Mucosa of stomach (tissue), 1 donor: ENCODE measurements at regions not wholly inside any gene's neighbourhood (a gene's known extent, or its start where the extent isn't known, plus 50 kb on each side); places are given as distances from the start of the nearest gene placed in this dataset.
"Not testable (repeated sequence)": the region's sequence is repeated elsewhere in the genome, so short reads cannot be mapped to it uniquely, and the experiment has no call there.

Experiments used
- H3K27me3 ChIP-seq: one replicate; pipeline ENCODE4 v1.7.0; 2013; ENCODE audit warnings: mild to moderate bottlenecking, low read length; ENCODE audit not compliant: control insufficient read depth, insufficient read depth
- H3K36me3 ChIP-seq: one replicate; pipeline ENCODE4 v1.7.0; 2013; ENCODE audit warnings: low read length; ENCODE audit not compliant: control insufficient read depth, insufficient read depth
- H3K4me1 ChIP-seq: one replicate; pipeline ENCODE4 v1.7.0; 2013; ENCODE audit warnings: mild to moderate bottlenecking, low read length; ENCODE audit not compliant: control insufficient read depth, insufficient read depth
- H3K4me3 ChIP-seq: one replicate; pipeline ENCODE4 v1.7.0; 2013; ENCODE audit warnings: low read length
- H3K9ac ChIP-seq: one replicate; pipeline ENCODE4 v1.7.0; 2013; ENCODE audit warnings: mild to moderate bottlenecking, low read length, moderate library complexity
- H3K9me3 ChIP-seq: one replicate; pipeline ENCODE4 v1.7.0; 2013; ENCODE audit warnings: mild to moderate bottlenecking, low read length, moderate library complexity; ENCODE audit not compliant: control insufficient read depth
- donor health status: Pancreatic carcinoma.

DNA sequence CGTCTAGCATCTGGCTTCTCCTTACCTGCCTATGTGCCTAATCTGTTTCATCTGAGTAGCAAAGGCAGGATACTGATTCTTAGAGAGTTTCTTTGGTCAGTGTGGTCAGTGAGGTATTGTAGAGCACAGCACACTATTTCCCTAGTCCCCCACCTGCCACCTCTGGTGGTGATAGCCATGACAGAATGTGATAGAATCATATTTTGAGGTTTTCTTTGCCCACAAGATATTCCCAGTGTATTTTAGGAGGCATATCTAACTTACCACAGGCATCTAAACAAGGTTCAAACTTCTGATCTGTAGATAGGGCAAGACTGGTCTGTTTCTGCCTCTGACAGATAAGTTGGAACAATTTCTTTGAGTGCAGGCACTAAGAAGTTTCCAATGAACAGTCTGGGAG lies 188.0 kb downstream of the SOX2 start:
- H3K27me3 ChIP-seq = no peaks in the 10 kb centered on the region
- H3K4me1 ChIP-seq = no peaks in the 10 kb centered on the region
- H3K36me3 ChIP-seq = no peaks in the 10 kb centered on the region
- H3K9me3 ChIP-seq = no peaks in the 10 kb centered on the region
- no peak overlapping the region for H3K4me3 ChIP-seq
- H3K9ac ChIP-seq = no peak overlapping the region

DNA sequence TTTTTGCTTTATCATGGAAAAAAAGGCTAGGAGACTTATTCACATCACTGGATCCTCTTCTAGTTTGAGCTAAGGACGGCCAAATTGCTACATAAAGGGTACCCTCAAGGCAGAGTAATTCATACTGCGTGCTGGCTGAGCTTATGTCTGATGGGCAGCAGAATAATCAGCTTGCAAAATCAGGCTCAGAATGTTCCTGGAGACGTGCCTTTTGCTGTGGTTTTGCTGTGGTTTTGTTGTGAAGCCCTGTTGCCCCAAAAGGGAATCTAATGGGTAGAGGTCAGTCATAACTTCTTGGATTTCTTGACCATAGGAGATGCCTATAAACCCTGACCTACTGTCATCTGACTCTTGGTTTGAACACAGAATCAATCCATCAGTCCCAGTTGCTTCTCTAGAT lies 189.9 kb downstream of the SOX2 start:
- H3K36me3 ChIP-seq = no peaks in the 10 kb centered on the region
- H3K4me3 ChIP-seq = no peak overlapping the region
- no peaks in the 10 kb centered on the region for H3K9me3 ChIP-seq
- no peaks in the 10 kb centered on the region for H3K27me3 ChIP-seq
- H3K4me1 ChIP-seq = no peaks in the 10 kb centered on the region
- H3K9ac ChIP-seq = no peak overlapping the region

DNA sequence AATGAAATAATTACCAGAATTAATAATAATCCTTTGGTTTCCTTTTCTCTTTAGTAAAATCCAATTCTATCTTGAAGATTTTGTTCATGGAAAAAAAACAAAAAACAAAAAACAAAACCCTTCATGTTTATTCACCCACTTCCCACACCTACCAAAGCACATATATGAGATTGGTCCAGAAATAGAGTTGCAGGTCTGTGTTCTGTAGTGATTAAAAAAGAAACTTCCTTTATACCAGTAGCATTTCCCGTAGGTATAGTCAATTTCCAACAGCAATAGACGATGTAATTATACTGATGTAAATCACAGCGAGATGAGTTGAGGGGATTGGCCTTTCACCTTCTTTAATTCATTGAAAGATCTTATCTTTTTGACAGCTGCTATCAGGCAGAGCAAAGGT lies 194.6 kb downstream of the SOX2 start:
- Histone ChIP-seq H3K9me3 (no peaks in the 10 kb centered on the region), H3K27me3 (no peaks in the 10 kb centered on the region), H3K4me1 (peaks cover 5% of the 10 kb centered on the region), H3K36me3 (no peaks in the 10 kb centered on the region), H3K4me3 (no peak overlapping the region), H3K9ac (no peak overlapping the region)

DNA sequence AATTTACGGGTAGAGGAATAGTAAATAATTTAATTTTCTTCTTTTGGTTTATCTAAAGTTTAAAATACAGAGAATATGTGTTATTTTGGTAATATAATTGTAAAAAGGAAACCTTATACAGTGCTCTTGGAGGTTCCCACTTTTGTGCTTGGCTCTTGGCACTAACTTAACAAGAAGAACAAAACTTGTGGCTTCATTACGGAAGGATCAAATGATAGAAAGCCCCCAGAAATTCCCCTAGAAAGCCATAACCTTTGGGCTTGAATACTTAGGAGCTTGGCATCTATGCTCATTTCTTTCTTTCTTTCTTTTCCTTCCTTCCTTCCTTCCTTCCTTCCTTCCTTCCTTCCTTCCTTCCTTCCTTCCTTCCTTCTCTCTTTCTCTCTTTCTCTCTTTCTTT lies 197.5 kb downstream of the SOX2 start:
- no peak overlapping the region for H3K4me3 ChIP-seq
- H3K36me3 ChIP-seq = no peaks in the 10 kb centered on the region
- no peaks in the 10 kb centered on the region for H3K9me3 ChIP-seq
- H3K27me3 ChIP-seq = no peaks in the 10 kb centered on the region
- H3K9ac ChIP-seq = no peak overlapping the region
- peaks cover 5% of the 10 kb centered on the region for H3K4me1 ChIP-seq

DNA sequence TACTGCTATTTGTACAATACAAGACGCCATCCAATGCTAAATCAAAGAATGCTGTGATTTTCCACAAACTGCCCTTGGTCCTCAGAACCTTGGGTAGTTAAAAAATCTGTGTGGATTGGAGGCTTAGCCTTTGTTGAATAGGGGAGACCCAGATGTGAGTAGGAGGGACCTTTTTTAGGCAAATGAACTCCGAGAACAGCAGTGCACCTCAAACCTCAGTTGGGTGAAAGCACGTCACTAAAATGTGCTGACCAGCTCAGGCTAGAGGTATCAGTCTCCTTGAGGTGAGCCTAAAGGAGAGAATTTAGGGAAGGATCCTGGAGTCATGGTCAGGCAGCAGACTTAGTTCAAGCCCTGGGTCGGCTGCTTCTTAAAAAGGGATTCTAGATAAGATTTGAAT lies 200.7 kb downstream of the SOX2 start:
- no peaks in the 10 kb centered on the region for H3K36me3 ChIP-seq
- H3K9me3 ChIP-seq = no peaks in the 10 kb centered on the region
- no peak overlapping the region for H3K4me3 ChIP-seq
- H3K27me3 ChIP-seq = no peaks in the 10 kb centered on the region
- H3K9ac ChIP-seq = no peak overlapping the region
- H3K4me1 ChIP-seq = peaks cover 12% of the 10 kb centered on the region

DNA sequence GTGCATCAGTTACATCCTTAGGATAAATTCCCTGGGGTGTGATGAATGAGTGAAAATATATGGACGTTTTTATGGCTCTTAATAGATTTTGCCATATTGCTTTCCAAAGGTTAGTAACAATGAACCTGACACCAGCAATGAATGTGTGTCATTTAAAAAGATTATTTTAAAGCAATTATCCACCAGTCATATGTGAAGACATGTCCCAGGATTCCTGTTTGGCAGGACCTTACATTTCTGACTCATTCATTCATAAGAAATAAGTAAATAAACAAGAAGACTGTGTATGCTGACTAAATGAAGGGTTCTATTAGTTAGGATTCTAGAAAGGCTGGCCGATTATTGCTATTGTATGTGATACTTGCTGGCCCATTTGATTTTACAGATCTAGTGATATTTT lies 201.5 kb downstream of the SOX2 start:
- H3K4me1 ChIP-seq = peaks cover 7% of the 10 kb centered on the region
- no peak overlapping the region for H3K4me3 ChIP-seq
- H3K36me3 ChIP-seq = no peaks in the 10 kb centered on the region
- no peaks in the 10 kb centered on the region for H3K27me3 ChIP-seq
- H3K9me3 ChIP-seq = no peaks in the 10 kb centered on the region
- no peak overlapping the region for H3K9ac ChIP-seq

DNA sequence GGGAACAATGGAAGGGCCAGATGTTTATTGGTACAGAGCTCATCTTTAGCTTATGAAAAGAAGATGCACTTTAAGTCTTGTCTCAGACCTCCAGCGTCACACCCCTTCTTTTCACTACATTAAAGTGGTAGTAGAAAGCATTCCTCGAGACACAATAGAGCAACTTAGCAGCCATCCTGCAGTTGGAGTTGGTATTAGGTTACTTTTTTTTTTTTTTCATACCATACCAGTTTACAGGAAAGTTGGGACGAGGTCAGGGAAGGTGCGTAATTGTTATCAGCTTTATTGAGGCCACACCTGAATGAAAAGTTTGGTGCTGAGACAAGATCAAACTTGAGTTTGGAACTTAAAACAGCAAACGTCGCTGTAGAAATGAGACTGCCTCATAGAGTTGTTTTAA lies 203.8 kb downstream of the SOX2 start:
- no peaks in the 10 kb centered on the region for H3K27me3 ChIP-seq
- no peaks in the 10 kb centered on the region for H3K36me3 ChIP-seq
- peaks cover 7% of the 10 kb centered on the region for H3K4me1 ChIP-seq
- H3K9ac ChIP-seq = no peak overlapping the region
- no peaks in the 10 kb centered on the region for H3K9me3 ChIP-seq
- H3K4me3 ChIP-seq = no peak overlapping the region

DNA sequence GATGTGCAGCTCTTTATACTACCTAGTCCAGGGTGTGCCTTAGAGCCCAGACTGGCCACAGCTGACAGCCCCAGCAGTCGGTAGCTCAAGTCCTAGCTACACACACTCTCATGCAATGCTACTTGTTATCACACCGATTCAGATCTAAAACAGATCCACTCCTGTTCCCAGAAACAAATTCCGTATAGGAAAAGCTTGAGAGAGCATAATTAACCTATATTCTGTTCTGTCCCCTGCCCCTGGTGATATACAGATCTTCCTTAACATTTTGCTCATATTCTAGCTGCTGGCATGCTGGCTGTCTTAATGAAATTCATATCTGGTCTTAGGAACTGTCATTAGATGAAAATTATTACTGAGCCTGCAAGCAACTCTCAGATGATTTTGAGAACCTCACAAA lies 204.3 kb downstream of the SOX2 start:
- peaks cover 7% of the 10 kb centered on the region for H3K4me1 ChIP-seq
- H3K9me3 ChIP-seq = no peaks in the 10 kb centered on the region
- no peak overlapping the region for H3K4me3 ChIP-seq
- no peak overlapping the region for H3K9ac ChIP-seq
- H3K27me3 ChIP-seq = no peaks in the 10 kb centered on the region
- no peaks in the 10 kb centered on the region for H3K36me3 ChIP-seq

DNA sequence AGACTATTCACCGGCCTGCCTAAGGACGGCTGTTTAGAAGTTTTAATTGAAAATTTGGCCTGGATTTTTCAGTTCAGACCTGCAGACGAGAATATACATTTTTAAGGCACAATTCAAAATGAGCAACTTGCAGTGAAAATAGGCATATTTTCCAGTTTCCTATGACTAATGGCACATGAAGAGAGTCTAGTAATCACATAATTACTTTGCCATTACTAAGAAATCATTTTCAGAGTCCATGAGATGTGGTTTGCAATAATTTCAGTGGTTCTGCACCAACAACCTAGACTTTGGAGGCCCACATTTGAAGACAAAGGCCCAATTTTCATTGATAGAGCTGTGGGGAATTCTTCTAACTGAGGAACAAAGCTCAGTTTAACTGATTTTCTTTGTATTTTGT lies 205.3 kb downstream of the SOX2 start:
- H3K9me3 ChIP-seq = no peaks in the 10 kb centered on the region
- H3K9ac ChIP-seq = no peak overlapping the region
- H3K27me3 ChIP-seq = no peaks in the 10 kb centered on the region
- no peaks in the 10 kb centered on the region for H3K36me3 ChIP-seq
- H3K4me3 ChIP-seq = no peak overlapping the region
- peaks cover 7% of the 10 kb centered on the region for H3K4me1 ChIP-seq

DNA sequence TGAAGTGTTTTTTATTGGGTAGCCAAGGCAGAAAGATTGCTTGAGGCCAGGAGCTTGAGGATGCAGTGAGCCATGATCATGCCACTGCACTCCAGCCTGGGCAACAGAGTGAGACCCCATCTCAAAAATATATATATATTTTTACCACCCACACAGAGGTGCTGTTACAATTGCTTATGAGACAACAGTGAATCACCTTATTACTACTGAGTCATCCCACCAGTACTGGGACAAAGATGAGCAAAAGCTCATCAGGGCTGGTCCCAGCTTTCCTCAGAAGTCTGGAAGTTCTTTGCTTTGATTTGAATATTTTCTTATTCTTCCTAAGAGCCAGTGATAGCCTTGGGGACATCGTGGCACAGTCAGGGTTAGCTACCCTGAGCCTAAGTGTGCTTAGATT lies 207.7 kb downstream of the SOX2 start:
- H3K4me1 ChIP-seq = peaks cover 7% of the 10 kb centered on the region
- H3K4me3 ChIP-seq = no peak overlapping the region
- no peaks in the 10 kb centered on the region for H3K36me3 ChIP-seq
- H3K9ac ChIP-seq = no peak overlapping the region
- H3K9me3 ChIP-seq = no peaks in the 10 kb centered on the region
- no peaks in the 10 kb centered on the region for H3K27me3 ChIP-seq

DNA sequence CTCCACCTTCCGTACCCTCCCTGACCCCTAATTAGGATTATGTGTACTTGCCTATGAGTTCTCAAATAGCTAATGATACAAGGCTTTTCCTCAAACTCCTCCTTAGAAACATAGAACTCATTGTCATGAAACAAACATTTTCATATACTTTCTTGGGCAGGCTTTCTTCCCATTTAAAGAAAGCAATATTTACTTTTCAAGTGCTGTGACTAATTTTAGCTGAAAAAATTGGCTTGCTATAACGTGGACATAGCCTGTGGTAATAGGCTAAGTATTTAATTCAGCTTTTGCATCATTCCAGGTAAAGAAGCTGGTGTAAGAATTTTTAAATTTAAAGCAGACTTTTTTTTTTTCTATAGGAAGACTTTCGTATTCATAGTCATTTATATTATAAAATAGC lies 208.7 kb downstream of the SOX2 start:
- no peaks in the 10 kb centered on the region for H3K27me3 ChIP-seq
- peaks cover 3% of the 10 kb centered on the region for H3K4me1 ChIP-seq
- no peaks in the 10 kb centered on the region for H3K9me3 ChIP-seq
- H3K36me3 ChIP-seq = no peaks in the 10 kb centered on the region
- H3K9ac ChIP-seq = no peak overlapping the region
- no peak overlapping the region for H3K4me3 ChIP-seq

DNA sequence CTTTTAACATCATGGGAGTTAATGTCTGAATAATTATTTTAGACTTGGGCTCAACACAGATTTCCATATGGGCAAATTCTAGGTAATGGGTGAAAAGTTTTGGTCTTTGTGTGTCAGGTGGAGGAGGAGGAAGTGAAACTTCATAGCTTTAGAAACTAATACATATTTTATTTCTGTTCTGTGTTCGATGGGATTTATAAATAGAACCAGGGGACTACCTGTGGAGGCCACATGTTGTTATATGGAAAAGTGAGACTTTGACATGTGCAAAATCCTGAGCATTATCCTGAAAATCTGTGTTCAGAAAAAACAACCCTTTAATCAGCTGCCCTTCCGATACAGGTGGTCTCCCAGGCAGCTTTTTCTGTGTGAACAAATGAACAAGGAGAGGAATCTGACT lies 209.5 kb downstream of the SOX2 start:
- H3K9ac ChIP-seq = no peak overlapping the region
- no peaks in the 10 kb centered on the region for H3K9me3 ChIP-seq
- no peaks in the 10 kb centered on the region for H3K4me1 ChIP-seq
- no peak overlapping the region for H3K4me3 ChIP-seq
- H3K36me3 ChIP-seq = no peaks in the 10 kb centered on the region
- no peaks in the 10 kb centered on the region for H3K27me3 ChIP-seq

DNA sequence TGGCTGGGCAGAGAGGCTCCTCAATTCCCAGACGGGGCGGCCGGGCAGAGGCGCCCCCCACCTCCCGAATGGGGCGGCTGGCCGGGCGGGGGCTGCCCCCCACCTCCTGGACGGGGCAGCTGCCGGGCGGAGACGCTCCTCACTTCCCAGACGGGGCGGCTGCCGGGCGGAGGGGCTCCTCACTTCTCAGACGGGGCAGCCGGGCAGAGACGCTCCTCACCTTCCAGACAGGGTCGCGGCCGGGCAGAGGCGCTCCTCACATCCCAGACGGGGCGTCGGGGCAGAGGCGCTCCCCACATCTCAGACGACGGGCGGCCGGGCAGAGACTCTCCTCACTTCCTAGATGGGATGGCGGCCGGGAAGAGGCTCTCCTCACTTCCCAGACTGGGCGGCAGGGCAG lies 214.1 kb downstream of the SOX2 start:
- not testable (repeated sequence) for H3K4me3 ChIP-seq, H3K9me3 ChIP-seq, H3K36me3 ChIP-seq, H3K9ac ChIP-seq, H3K4me1 ChIP-seq, H3K27me3 ChIP-seq
